K562 (cell line): ENCODE measurements at regions not wholly inside any gene's neighbourhood (a gene's known extent, or its start where the extent isn't known, plus 50 kb on each side); places are given as distances from the start of the nearest gene placed in this dataset.
A peak's percentile ranks its signal among the peaks of the same experiment; 100 is the strongest.

Experiments
- ATAC-seq: fragments of 200-7000 bp; cut with Tn5 transposase; 3 replicates; pipeline ENCODE4 v1.9.1; 2020; ENCODE audit warnings: moderate library complexity
- BruUV-seq: library from RNA; stranded (reverse); fragments of 400-500 nt; replicated peaks from 2 replicates; lab custom pipeline; 2021; lab: Mats Ljungman, UMichigan
- CTCF ChIA-PET: fragments of 300-600 bp; formaldehyde crosslinking; extraction: SDS; loops from one replicate; lab custom pipeline; 2021; ENCODE audit warnings: low intra/inter-chr PET ratio; lab: Yijun Ruan, JAX
- POLR2A ChIA-PET: fragments of 300-600, 350-650 bp; sonication (Branson Sonifier 250); formaldehyde crosslinking; extraction: SDS; loops from one replicate; lab custom pipeline; 2021; ENCODE audit warnings: antibody characterized with exemption, inconsistent platforms; lab: Yijun Ruan, JAX
- DNase-seq, 4 experiments: peaks; one replicate each; pipeline versions ENCODE4 v3.0.0 to v3.0.0-alpha.2; 2011 to 2018; ENCODE audit warnings: low spot score in 3 of 4, mixed read lengths in 3 of 4; ENCODE audit errors: extremely low read depth in 1 of 4
- FAIRE-seq: peaks from 2 replicates; lab custom pipeline; 2011; peaks lifted over from hg19 to GRCh38; lab: Jason Lieb, UNC
- H2AFZ ChIP-seq: 2 replicates; pipeline ENCODE4 v1.6.0; 2011; ENCODE audit warnings: low read depth, low read length, control low read depth, inconsistent platforms
- H3K27ac ChIP-seq: fragments of 200-600 bp; 3 replicates; pipeline ENCODE4 v1.8.0; 2011; ENCODE audit warnings: low read depth, mild to moderate bottlenecking, control low read depth, inconsistent platforms, low read length, moderate library complexity, mixed read lengths; ENCODE audit errors: extremely low read depth
- H3K27me3 ChIP-seq, 2 experiments: fragments of 300-600 bp in 1 of 2; 2 replicates in 1 of 2; 3 replicates in 1 of 2; pipeline versions ENCODE4 v1.6.0 to v1.8.0; 2011; ENCODE audit warnings: inconsistent platforms in 2 of 2, low read length in 2 of 2, mild to moderate bottlenecking in 1 of 2, mixed read lengths in 1 of 2, moderate library complexity in 1 of 2; ENCODE audit not compliant: control insufficient read depth in 2 of 2, insufficient read depth in 2 of 2
- H3K36me3 ChIP-seq: fragments of 300-600 bp; 3 replicates; pipeline ENCODE4 v1.8.0; 2011; ENCODE audit warnings: mild to moderate bottlenecking, low read length, inconsistent platforms; ENCODE audit not compliant: control insufficient read depth, insufficient read depth
- H3K4me1 ChIP-seq, 2 experiments: fragments of 200-600 bp in 1 of 2; replicated peaks in 1 of 2; 2 replicates in 1 of 2; 3 replicates in 1 of 2; pipeline versions ENCODE4 v1.5.1 to v1.8.0; 2011; ENCODE audit warnings: inconsistent platforms in 2 of 2, low read length in 2 of 2, mild to moderate bottlenecking in 1 of 2, mixed read lengths in 1 of 2, moderate library complexity in 1 of 2; ENCODE audit not compliant: control insufficient read depth in 2 of 2, insufficient read depth in 2 of 2
- H3K4me2 ChIP-seq: 2 replicates; pipeline ENCODE4 v1.6.1; 2011; ENCODE audit warnings: low read length, control low read depth, inconsistent platforms, mixed read lengths; ENCODE audit not compliant: insufficient read depth
- H3K4me3 ChIP-seq: fragments of 200-600 bp; sonication (generic), shearing (Covaris generic); 2 replicates; pipeline ENCODE4 v1.5.1; 2016; ENCODE audit warnings: control low read depth, inconsistent platforms
- H3K79me2 ChIP-seq: fragments of 200-600 bp; 3 replicates; pipeline ENCODE4 v1.8.0; 2011; ENCODE audit warnings: low read length, inconsistent platforms; ENCODE audit not compliant: control insufficient read depth, insufficient read depth
- H3K9ac ChIP-seq, 2 experiments: 2 replicates each; pipeline versions ENCODE4 v1.6.0 to v1.6.1; 2011; ENCODE audit warnings: low read depth in 2 of 2, low read length in 2 of 2, control low read depth in 1 of 2, inconsistent platforms in 1 of 2, mild to moderate bottlenecking in 1 of 2, mixed read lengths in 1 of 2; ENCODE audit not compliant: insufficient read depth in 1 of 2
- H3K9me1 ChIP-seq: one replicate; pipeline ENCODE4 v1.6.0; 2011; ENCODE audit warnings: inconsistent platforms, mild to moderate bottlenecking, low read length, moderate library complexity; ENCODE audit not compliant: control insufficient read depth, insufficient read depth
- H3K9me3 ChIP-seq: replicated peaks from 2 replicates; pipeline ENCODE4 v1.5.1; 2011; ENCODE audit warnings: low read depth, low read length, inconsistent platforms; ENCODE audit not compliant: control insufficient read depth, insufficient read depth
- H4K20me1 ChIP-seq: replicated peaks from 2 replicates; pipeline ENCODE4 v1.6.1; 2011; ENCODE audit warnings: low read length, inconsistent platforms, mixed read lengths; ENCODE audit not compliant: control insufficient read depth, insufficient read depth
- ATF2 ChIP-seq: sonication (generic); formaldehyde crosslinking; IDR thresholded peaks from 2 replicates; pipeline ENCODE4 v1.8.1; 2022; ENCODE audit warnings: missing genetic modification reagents
- ATF3 ChIP-seq, 2 experiments: fragments of 450-650 bp in 1 of 2; sonication (generic) in 1 of 2; formaldehyde crosslinking in 1 of 2; IDR thresholded peaks in 1 of 2; conservative IDR thresholded peaks in 1 of 2; 2 replicates each; pipeline versions ENCODE4 v1.6.1 to v1.8.1; 2016 to 2023; ENCODE audit warnings: mild to moderate bottlenecking in 2 of 2, moderate library complexity in 2 of 2, inconsistent platforms in 1 of 2, missing genetic modification reagents in 1 of 2
- C11orf30 ChIP-seq: fragments of 450-650 bp; IDR thresholded peaks from 2 replicates; pipeline ENCODE4 v1.6.1; 2016; ENCODE audit warnings: low read depth, mild to moderate bottlenecking
- CTCF ChIP-seq, 3 experiments: IDR thresholded peaks in 2 of 3; conservative IDR thresholded peaks in 1 of 3; 2 replicates each; pipeline ENCODE4 v1.5.1; 2011 to 2012; ENCODE audit warnings: low read length in 3 of 3, mild to moderate bottlenecking in 3 of 3, control low read depth in 2 of 3, improper control_type of control experiment in 1 of 3, inconsistent platforms in 1 of 3, low read depth in 1 of 3, mixed read lengths in 1 of 3, moderate library complexity in 1 of 3; ENCODE audit not compliant: insufficient read depth in 2 of 3
- WGBS: fragments of 100-300 bp; shearing (Covaris generic); methylation state at CpG from one replicate; pipeline ENCODE4 v1.1.6; 2016; ENCODE audit warnings: low coverage, mixed read lengths; ENCODE audit not compliant: insufficient coverage; ENCODE audit errors: missing lambda C conversion rate; 5-methylcytosine and 5-hydroxymethylcytosine counted together
- in situ Hi-C: fragments of 300-500 bp; cut with MboI; formaldehyde crosslinking; loops from 4 replicates; pipeline ENCODE4 v1.15.0; 2018; ENCODE audit warnings: inconsistent platforms, mixed read lengths
- intact Hi-C: fragments of 100-400 bp; cut with micrococcal nuclease; formaldehyde crosslinking; loops from 2 replicates; pipeline ENCODE4 v1.14.2; 2022
- TF ChIP-seq, protein P1 (sequence below), 2 experiments: fragments of 450-650 bp; IDR thresholded peaks; 2 replicates each; pipeline ENCODE4 v1.6.1; 2016; ENCODE audit warnings: mild to moderate bottlenecking in 2 of 2, borderline replicate concordance in 1 of 2, low read depth in 1 of 2, moderate library complexity in 1 of 2
- TF ChIP-seq, protein P2 (sequence below): sonication (generic); formaldehyde crosslinking; IDR thresholded peaks from 2 replicates; pipeline ENCODE4 v1.5.0; 2020; ENCODE audit warnings: missing genetic modification reagents

DNA sequence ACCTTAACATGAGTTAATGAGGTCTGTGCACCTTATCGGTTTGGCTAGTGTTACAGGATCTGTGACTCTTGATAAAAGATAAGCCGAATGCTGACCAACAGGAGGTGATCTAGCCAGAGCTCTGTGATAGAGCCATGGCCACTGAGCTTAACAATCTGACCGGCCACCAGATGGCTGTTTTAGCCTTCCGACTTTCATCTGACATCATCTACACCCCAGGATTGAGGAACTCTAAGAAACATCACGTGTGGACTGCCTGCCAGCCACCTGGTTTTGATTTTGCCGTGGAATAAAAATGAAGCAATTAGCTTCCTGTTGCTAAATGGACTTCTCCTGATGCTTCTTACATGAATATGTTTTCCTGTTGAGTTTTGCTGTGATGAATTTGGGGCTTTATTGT lies 281.3 kb downstream of the CEMIP2 start:
- Histone ChIP-seq H4K20me1 (no peaks in the 10 kb centered on the region), H3K4me3 (no peak overlapping the region), H2AFZ (no peak overlapping the region), H3K9ac (no peak overlapping the region), H3K27ac (no peak overlapping the region), H3K4me2 (no peak overlapping the region; the same call in 1 of the 2 replicates), H3K9me1 (no peaks in the 10 kb centered on the region), H3K36me3 (no peaks in the 10 kb centered on the region), H3K4me1 (no peaks in the 10 kb centered on the region), H3K27me3 (no peaks in the 10 kb centered on the region), H3K9me3 (no peaks in the 10 kb centered on the region), H3K79me2 (no peaks in the 10 kb centered on the region)
- intact Hi-C loops (no loop called here), in situ Hi-C loops (no loop called here)
- ChIA-PET CTCF (no interaction called here), POLR2A (no interaction called here)
- 2% methylated on average over 6 of the region's 6 CpGs for WGBS
- no peak for ATAC-seq
- BruUV-seq, result no TSS peak
- FAIRE-seq, result no peak
- peak in 1 of 4 experiments; percentile 3 for DNase-seq
- TF ChIP-seq C11orf30 (no peak), CTCF (IDR thresholded peaks at IDR 0.05 in 2 of 3, conservative IDR thresholded peaks at IDR 0.05 in 1 of 3; ENCODE audit: insufficient read depth in 2 of 3, low read depth in 1 of 3, low read length in 3 of 3) (peak in 1 of 3 experiments; percentile 11; a peak in 1 of 6 replicates), ATF3 (IDR thresholded peaks at IDR 0.05) (no peak), ATF3 (CRISPR knock-in tag; conservative IDR thresholded peaks at IDR 0.05) (no peak), ATF2 (no peak)
- TF ChIP-seq, protein P1, sequence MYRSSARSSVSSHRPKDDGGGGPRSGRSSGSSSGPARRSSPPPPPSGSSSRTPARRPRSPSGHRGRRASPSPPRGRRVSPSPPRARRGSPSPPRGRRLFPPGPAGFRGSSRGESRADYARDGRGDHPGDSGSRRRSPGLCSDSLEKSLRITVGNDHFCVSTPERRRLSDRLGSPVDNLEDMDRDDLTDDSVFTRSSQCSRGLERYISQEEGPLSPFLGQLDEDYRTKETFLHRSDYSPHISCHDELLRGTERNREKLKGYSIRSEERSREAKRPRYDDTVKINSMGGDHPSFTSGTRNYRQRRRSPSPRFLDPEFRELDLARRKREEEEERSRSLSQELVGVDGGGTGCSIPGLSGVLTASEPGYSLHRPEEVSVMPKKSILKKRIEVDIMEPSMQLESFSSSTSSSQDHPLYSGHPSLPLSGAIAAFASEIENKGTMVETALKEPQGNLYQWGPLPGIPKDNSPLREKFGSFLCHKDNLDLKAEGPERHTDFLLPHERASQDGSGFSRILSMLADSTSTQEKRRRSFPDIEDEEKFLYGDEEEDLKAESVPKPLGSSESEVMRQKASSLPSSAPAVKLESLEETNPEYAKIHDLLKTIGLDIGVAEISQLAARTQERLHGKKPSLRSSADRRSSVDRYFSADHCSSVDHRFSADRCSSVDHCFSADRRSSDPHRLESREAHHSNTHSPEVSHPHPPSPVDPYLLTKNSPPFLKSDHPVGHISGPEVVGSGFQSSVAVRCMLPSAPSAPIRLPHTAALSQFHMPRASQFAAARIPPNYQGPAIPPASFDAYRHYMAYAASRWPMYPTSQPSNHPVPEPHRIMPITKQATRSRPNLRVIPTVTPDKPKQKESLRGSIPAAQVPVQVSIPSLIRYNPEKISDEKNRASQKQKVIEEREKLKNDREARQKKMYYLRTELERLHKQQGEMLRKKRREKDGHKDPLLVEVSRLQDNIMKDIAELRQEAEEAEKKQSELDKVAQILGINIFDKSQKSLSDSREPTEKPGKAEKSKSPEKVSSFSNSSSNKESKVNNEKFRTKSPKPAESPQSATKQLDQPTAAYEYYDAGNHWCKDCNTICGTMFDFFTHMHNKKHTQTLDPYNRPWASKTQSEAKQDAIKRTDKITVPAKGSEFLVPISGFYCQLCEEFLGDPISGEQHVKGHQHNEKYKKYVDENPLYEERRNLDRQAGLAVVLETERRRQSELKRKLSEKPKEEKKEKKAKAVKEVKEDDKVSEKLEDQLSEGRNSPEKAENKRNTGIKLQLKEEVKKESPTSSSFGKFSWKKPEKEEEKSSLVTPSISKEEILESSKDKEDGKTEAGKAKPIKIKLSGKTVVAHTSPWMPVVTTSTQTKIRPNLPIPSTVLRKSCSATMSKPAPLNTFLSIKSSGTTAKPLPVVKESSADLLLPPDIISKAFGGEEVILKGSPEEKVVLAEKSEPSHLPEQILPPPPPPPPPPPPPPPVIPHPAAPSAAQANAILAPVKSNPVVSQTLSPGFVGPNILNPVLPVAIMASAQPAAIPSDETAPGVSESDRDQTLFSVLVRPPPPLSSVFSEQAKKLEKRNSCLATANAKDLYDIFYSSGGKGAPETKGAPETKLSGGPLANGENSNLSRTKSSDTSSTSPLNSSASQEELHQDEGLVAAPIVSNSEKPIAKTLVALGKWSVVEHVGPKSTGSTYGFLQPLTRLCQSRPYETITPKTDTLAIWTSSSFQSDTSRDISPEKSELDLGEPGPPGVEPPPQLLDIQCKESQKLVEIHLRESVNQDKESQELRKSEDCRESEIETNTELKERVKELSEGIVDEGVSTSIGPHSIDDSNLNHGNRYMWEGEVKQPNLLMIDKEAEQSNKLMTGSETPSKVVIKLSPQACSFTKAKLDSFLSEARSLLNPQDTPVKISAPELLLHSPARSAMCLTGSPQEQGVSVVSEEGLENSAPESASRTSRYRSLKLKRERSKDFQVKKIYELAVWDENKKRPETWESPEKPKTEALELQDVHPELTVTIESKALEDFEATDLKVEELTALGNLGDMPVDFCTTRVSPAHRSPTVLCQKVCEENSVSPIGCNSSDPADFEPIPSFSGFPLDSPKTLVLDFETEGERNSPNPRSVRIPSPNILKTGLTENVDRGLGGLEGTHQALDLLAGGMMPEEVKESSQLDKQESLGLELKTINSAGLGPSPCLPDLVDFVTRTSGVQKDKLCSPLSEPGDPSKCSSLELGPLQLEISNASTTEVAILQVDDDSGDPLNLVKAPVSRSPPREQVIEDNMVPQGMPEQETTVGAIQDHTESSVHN (IDR thresholded peaks at IDR 0.05; ENCODE audit: borderline replicate concordance in 1 of 2, low read depth in 1 of 2), result no peak
- TF ChIP-seq, protein P2, sequence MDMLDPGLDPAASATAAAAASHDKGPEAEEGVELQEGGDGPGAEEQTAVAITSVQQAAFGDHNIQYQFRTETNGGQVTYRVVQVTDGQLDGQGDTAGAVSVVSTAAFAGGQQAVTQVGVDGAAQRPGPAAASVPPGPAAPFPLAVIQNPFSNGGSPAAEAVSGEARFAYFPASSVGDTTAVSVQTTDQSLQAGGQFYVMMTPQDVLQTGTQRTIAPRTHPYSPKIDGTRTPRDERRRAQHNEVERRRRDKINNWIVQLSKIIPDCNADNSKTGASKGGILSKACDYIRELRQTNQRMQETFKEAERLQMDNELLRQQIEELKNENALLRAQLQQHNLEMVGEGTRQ (CRISPR knock-in tag), result 0 out of 2 replicates have a peak, but pooled peaks have one; percentile 15
